Urothelium cell line (cell line): ENCODE measurements at regions not wholly inside any gene's neighbourhood (a gene's known extent, or its start where the extent isn't known, plus 50 kb on each side); places are given as distances from the start of the nearest gene placed in this dataset.
"Not testable (repeated sequence)": the region's sequence is repeated elsewhere in the genome, so short reads cannot be mapped to it uniquely, and the experiment has no call there.

Experiments
- DNase-seq: peaks from one replicate; pipeline ENCODE4 v3.0.0; 2011; ENCODE audit warnings: low spot score, mixed read lengths
- FAIRE-seq: peaks from 2 replicates; lab custom pipeline; 2011; peaks lifted over from hg19 to GRCh38; lab: Jason Lieb, UNC

- no peak for DNase-seq
- FAIRE-seq: no peak
These were observed 264.7 kb downstream of the RNF152 start for GRCh38 chr18:61628085-61628484.

GRCh38 chr18:61624631-61625030 is 268.2 kb downstream of the RNF152 start:
- FAIRE-seq, DNase-seq: not testable (repeated sequence)

GRCh38 chr18:61619783-61620182 is 273.0 kb downstream of the RNF152 start:
- FAIRE-seq (no peak), DNase-seq (no peak)

- no peak for FAIRE-seq
These were observed 274.0 kb downstream of the RNF152 start for GRCh38 chr18:61618816-61619215.

GRCh38 chr18:61616111-61616610 is 276.6 kb downstream of the RNF152 start:
- no peak for DNase-seq
- no peak for FAIRE-seq

More at GRCh38 chr18:61618816-61619215, 274.0 kb downstream of the RNF152 start:
- no peak for DNase-seq

GRCh38 chr18:61612517-61612916 is 279.3 kb downstream of the CDH20 start:
- DNase-seq: no peak
- no peak for FAIRE-seq

GRCh38 chr18:61609131-61609530 is 275.9 kb downstream of the CDH20 start:
- FAIRE-seq: no peak
- DNase-seq: no peak

GRCh38 chr18:61608316-61608715 is 275.1 kb downstream of the CDH20 start:
- DNase-seq (no peak), FAIRE-seq (no peak)

GRCh38 chr18:61607867-61608266 is 274.6 kb downstream of the CDH20 start:
- DNase-seq (no peak), FAIRE-seq (no peak)

- DNase-seq (peak; percentile 82), FAIRE-seq (no peak)
These were observed 273.5 kb downstream of the CDH20 start for GRCh38 chr18:61606759-61607158.

GRCh38 chr18:61606068-61606660 is 272.9 kb downstream of the CDH20 start:
- DNase-seq: peak; percentile 33
- no peak for FAIRE-seq

- FAIRE-seq (no peak), DNase-seq (no peak)
These were observed 272.3 kb downstream of the CDH20 start for GRCh38 chr18:61605376-61606067.
